NCI-H345 (cell line): ENCODE measurements at regions not wholly inside any gene's neighbourhood (a gene's known extent, or its start where the extent isn't known, plus 50 kb on each side); places are given as distances from the start of the nearest gene placed in this dataset.
"Not testable (repeated sequence)": the region's sequence is repeated elsewhere in the genome, so short reads cannot be mapped to it uniquely, and the experiment has no call there.

Experiments
- DNase-seq: peaks from one replicate; lab custom pipeline; 2025; lab: John Stamatoyannopoulos, UW

GRCh38 chr18:34942276-34942675, 98.9 kb upstream of the MAPRE2 start:
- DNase-seq: no peak

- DNase-seq: no peak
Measured at GRCh38 chr18:34942975-34943374, 98.2 kb upstream of the MAPRE2 start.

GRCh38 chr18:34943587-34943986, 97.6 kb upstream of the MAPRE2 start:
- DNase-seq: no peak

GRCh38 chr18:34947711-34948125, 93.5 kb upstream of the MAPRE2 start:
- DNase-seq: no peak

GRCh38 chr18:34951625-34952379, 89.4 kb upstream of the MAPRE2 start:
- DNase-seq: no peak

GRCh38 chr18:34953212-34953611, 88.0 kb upstream of the MAPRE2 start:
- DNase-seq: no peak

- not testable (repeated sequence) for DNase-seq
Measured at GRCh38 chr18:34955494-34955893, 85.7 kb upstream of the MAPRE2 start.

GRCh38 chr18:34956663-34957062, 84.5 kb upstream of the MAPRE2 start:
- no peak for DNase-seq

- DNase-seq: no peak
Measured at GRCh38 chr18:34957119-34957863, 83.9 kb upstream of the MAPRE2 start.

- no peak for DNase-seq
Measured at GRCh38 chr18:34957864-34958259, 83.4 kb upstream of the MAPRE2 start.

GRCh38 chr18:34959211-34959829, 81.9 kb upstream of the MAPRE2 start:
- no peak for DNase-seq

GRCh38 chr18:34959989-34960388, 81.2 kb upstream of the MAPRE2 start:
- DNase-seq: no peak

GRCh38 chr18:34965108-34965507, 76.1 kb upstream of the MAPRE2 start:
- peak; percentile 84 for DNase-seq

- DNase-seq: no peak
Measured at GRCh38 chr18:34965566-34965965, 75.6 kb upstream of the MAPRE2 start.

- no peak for DNase-seq
Measured at GRCh38 chr18:34970106-34970505, 71.1 kb upstream of the MAPRE2 start.

GRCh38 chr18:34971313-34971712, 69.9 kb upstream of the MAPRE2 start:
- DNase-seq: no peak

GRCh38 chr18:34972765-34973414, 68.3 kb upstream of the MAPRE2 start:
- no peak for DNase-seq

- no peak for DNase-seq
Measured at GRCh38 chr18:34976123-34976522, 65.1 kb upstream of the MAPRE2 start.

- DNase-seq: no peak
Measured at GRCh38 chr18:34976534-34976898, 64.7 kb upstream of the MAPRE2 start.

GRCh38 chr18:34976899-34977837, 64.0 kb upstream of the MAPRE2 start:
- peak; percentile 83 for DNase-seq

- DNase-seq: peak; percentile 64
Measured at GRCh38 chr18:34977838-34978532, 63.2 kb upstream of the MAPRE2 start.
